ENCODE measurements at regions not wholly inside any gene's neighbourhood (a gene's known extent, or its start where the extent isn't known, plus 50 kb on each side); places are given as distances from the start of the nearest gene placed in this dataset.

DNA sequence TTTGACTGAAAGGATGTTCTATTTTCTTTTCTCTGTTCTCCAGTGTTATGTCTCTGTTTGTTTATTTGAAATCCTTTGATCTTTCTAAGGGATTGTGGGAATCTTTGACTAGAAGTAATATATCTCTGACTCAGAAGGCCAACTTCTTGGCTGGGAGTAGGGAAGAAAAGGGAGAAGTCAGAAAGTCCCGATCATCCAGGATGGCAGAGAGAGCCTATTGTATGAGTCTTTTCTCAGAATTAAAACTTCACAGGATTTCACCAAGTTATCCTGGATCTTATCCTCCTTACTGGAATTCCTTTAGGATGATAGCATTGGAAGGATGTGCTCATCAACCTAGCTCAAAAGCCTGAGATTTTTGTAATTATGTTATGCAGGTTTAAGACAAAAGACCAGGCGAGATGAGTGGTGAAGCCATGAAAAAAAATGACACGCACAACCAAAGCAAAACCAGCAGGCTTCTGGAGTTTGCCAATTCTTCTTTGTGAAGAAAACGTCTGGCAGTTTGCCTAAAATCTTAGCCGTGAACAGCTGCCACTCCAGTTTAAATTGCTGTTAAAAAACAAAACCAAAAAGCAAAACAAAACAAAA is 383.6 kb upstream of the SMIM21 start:
- TF ChIP-seq, protein P1, sequence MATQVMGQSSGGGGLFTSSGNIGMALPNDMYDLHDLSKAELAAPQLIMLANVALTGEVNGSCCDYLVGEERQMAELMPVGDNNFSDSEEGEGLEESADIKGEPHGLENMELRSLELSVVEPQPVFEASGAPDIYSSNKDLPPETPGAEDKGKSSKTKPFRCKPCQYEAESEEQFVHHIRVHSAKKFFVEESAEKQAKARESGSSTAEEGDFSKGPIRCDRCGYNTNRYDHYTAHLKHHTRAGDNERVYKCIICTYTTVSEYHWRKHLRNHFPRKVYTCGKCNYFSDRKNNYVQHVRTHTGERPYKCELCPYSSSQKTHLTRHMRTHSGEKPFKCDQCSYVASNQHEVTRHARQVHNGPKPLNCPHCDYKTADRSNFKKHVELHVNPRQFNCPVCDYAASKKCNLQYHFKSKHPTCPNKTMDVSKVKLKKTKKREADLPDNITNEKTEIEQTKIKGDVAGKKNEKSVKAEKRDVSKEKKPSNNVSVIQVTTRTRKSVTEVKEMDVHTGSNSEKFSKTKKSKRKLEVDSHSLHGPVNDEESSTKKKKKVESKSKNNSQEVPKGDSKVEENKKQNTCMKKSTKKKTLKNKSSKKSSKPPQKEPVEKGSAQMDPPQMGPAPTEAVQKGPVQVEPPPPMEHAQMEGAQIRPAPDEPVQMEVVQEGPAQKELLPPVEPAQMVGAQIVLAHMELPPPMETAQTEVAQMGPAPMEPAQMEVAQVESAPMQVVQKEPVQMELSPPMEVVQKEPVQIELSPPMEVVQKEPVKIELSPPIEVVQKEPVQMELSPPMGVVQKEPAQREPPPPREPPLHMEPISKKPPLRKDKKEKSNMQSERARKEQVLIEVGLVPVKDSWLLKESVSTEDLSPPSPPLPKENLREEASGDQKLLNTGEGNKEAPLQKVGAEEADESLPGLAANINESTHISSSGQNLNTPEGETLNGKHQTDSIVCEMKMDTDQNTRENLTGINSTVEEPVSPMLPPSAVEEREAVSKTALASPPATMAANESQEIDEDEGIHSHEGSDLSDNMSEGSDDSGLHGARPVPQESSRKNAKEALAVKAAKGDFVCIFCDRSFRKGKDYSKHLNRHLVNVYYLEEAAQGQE (IDR thresholded peaks at IDR 0.05; ENCODE audit: insufficient replicate concordance, low read depth), result no peak
- no peak for TF ChIP-seq POLR2AphosphoS5 (IDR thresholded peaks at IDR 0.05; ENCODE audit: low read depth)
- TF ChIP-seq GABPA (IDR thresholded peaks at IDR 0.05; ENCODE audit: low read depth), result no peak
- TF ChIP-seq, protein P2, sequence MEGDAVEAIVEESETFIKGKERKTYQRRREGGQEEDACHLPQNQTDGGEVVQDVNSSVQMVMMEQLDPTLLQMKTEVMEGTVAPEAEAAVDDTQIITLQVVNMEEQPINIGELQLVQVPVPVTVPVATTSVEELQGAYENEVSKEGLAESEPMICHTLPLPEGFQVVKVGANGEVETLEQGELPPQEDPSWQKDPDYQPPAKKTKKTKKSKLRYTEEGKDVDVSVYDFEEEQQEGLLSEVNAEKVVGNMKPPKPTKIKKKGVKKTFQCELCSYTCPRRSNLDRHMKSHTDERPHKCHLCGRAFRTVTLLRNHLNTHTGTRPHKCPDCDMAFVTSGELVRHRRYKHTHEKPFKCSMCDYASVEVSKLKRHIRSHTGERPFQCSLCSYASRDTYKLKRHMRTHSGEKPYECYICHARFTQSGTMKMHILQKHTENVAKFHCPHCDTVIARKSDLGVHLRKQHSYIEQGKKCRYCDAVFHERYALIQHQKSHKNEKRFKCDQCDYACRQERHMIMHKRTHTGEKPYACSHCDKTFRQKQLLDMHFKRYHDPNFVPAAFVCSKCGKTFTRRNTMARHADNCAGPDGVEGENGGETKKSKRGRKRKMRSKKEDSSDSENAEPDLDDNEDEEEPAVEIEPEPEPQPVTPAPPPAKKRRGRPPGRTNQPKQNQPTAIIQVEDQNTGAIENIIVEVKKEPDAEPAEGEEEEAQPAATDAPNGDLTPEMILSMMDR (IDR thresholded peaks at IDR 0.05; ENCODE audit: insufficient read depth, low read length), result no peak
- TF ChIP-seq SPI1 (IDR thresholded peaks at IDR 0.05; ENCODE audit: borderline replicate concordance, low read depth), result no peak
- Histone ChIP-seq H3K27ac (replicated peaks) (no peak overlapping the region), H3K4me3 (replicated peaks; ENCODE audit: insufficient read depth, low read length) (no peak overlapping the region), H3K27me3 (ENCODE audit: insufficient read depth, poor library complexity, severe bottlenecking) (no peaks in the 10 kb centered on the region)
- no peak for DNase-seq (ENCODE audit: low read depth in 1 of 2, low spot score in 1 of 2)

DNA sequence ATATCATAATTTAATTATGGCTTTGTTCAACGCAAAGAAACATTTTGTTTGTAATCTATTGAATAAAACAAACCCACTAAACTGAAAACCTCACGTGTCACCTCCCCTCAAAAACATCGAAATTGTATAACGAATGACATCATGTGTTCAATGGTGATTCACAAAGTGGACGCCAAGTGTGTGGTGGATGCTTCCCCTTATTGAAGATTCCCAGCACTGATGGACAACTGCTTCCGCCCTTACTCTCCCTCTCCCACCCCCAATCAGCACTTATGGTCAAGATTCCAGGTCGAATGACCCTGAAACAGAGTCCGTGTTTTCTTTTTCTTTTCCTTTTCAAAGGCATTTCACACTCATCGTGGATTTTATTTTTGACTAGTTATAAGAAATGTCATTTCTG is 383.0 kb upstream of the SMIM21 start:
- no peak for DNase-seq (ENCODE audit: low read depth in 1 of 2, low spot score in 1 of 2)
- Histone ChIP-seq H3K4me3 (replicated peaks; ENCODE audit: insufficient read depth, low read length) (no peak overlapping the region), H3K27ac (replicated peaks) (no peak overlapping the region), H3K27me3 (ENCODE audit: insufficient read depth, poor library complexity, severe bottlenecking) (no peaks in the 10 kb centered on the region)
- TF ChIP-seq POLR2AphosphoS5 (IDR thresholded peaks at IDR 0.05; ENCODE audit: low read depth) (no peak), GABPA (IDR thresholded peaks at IDR 0.05; ENCODE audit: low read depth) (no peak), SPI1 (IDR thresholded peaks at IDR 0.05; ENCODE audit: borderline replicate concordance, low read depth) (no peak)
- TF ChIP-seq, protein P2 (IDR thresholded peaks at IDR 0.05; ENCODE audit: insufficient read depth, low read length), result no peak
- TF ChIP-seq, protein P1 (IDR thresholded peaks at IDR 0.05; ENCODE audit: insufficient replicate concordance, low read depth), result no peak

DNA sequence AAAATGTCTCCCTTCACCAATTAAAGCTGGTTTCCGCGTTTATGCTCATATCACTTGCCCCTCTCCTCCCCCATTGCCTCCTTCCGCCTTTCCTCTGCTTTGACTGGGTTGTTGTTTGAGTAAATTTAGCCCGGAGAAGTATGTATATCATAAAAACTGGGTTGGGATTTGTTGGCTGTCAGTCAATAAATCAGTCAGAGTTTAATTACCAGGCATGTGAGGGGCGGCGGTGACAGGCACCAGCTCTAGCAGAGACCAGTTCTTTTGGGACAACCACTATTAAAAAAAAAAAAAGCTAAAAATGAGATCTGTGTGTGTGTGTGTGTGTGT is 382.4 kb upstream of the SMIM21 start:
- Histone ChIP-seq H3K27ac (replicated peaks) (no peak overlapping the region), H3K27me3 (ENCODE audit: insufficient read depth, poor library complexity, severe bottlenecking) (no peaks in the 10 kb centered on the region), H3K4me3 (replicated peaks; ENCODE audit: insufficient read depth, low read length) (no peak overlapping the region)
- TF ChIP-seq, protein P1 (IDR thresholded peaks at IDR 0.05; ENCODE audit: insufficient replicate concordance, low read depth), result no peak
- TF ChIP-seq POLR2AphosphoS5 (IDR thresholded peaks at IDR 0.05; ENCODE audit: low read depth) (no peak), GABPA (IDR thresholded peaks at IDR 0.05; ENCODE audit: low read depth) (no peak), SPI1 (IDR thresholded peaks at IDR 0.05; ENCODE audit: borderline replicate concordance, low read depth) (no peak)
- TF ChIP-seq, protein P2 (IDR thresholded peaks at IDR 0.05; ENCODE audit: insufficient read depth, low read length), result no peak
- DNase-seq (ENCODE audit: low read depth in 1 of 2, low spot score in 1 of 2), result no peak

Measured in HL-60 (cell line).